Skeletal muscle cell (primary cell): ENCODE measurements at regions not wholly inside any gene's neighbourhood (a gene's known extent, or its start where the extent isn't known, plus 50 kb on each side); places are given as distances from the start of the nearest gene placed in this dataset.
"Not testable (repeated sequence)": the region's sequence is repeated elsewhere in the genome, so short reads cannot be mapped to it uniquely, and the experiment has no call there.

ENCODE experiments used
- DNase-seq: peaks from one replicate; pipeline ENCODE4 v3.0.0-alpha.2; 2010; ENCODE audit warnings: low read depth
- H3K4me3 ChIP-seq: 2 replicates; pipeline ENCODE4 v1.5.1; 2011; ENCODE audit warnings: low read depth, mild to moderate bottlenecking, control low read depth, low read length, moderate library complexity

DNA sequence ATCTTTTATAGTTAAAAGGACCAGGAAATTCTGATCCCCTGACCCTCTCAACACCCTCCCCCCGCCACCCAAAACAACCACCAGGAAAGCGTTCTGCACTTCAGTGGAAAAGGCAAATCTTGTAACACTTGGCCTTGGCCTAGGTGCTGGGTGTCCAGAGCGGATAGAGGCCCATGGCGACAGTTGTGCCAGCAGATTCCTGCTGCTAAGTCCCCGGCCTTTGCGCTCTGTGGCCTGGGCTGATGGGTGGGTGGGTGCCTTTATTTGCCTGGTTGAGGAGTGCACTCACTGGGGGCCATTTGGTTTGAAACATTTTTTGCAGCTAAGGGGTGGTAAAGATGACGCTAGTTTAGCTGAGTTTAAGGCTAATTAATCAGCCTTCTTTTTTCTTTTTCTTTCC lies 127.9 kb upstream of the ERRFI1 start:
- H3K4me3 ChIP-seq, result no peak overlapping the region
- no peak for DNase-seq

DNA sequence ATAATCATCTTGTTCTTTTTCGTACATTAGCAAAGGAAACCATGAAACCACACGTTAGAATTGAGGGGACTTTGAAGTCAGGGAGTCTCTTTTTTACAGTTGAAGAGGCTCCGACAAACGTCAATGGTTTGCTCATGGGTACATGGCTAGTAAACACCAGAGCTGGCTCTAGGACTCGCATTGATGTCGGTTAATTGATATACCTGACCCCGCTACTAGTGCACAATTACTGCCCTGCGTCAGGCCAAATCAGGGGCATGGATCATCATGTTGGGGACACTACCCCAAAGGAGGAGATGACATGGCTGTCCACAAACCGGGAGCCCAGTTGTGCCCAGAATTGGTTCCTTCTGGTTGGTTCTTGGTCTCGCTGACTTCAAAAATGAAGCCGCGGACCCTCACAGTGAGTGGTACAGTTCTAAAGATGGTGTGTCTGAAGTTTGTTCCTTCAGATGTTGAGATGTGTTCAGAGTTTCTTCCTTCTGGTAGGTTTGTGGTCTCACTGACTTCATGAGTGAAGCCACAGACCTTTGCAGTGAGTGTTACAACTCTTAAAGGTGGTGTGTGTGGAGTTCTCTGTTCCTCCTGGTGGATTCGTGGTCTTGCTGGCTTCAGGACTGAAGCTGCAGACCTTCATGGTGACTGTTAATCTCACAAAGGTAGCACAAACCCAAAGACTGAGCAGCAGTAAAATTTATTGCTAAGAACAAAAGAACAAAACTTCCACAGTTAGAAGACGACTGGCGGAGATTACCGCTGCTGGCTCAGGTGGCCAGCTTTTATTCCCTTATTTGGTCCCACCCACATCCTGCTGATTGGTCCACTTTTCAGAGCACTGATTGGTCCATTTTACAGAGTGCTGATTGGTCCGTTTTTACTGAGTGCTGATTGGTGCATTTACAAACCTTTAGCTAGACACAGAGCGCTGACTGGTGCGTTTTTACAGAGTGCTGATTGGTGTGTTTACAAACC lies 126.9 kb upstream of the ERRFI1 start:
- no peak overlapping the region for H3K4me3 ChIP-seq
- DNase-seq, result no peak

DNA sequence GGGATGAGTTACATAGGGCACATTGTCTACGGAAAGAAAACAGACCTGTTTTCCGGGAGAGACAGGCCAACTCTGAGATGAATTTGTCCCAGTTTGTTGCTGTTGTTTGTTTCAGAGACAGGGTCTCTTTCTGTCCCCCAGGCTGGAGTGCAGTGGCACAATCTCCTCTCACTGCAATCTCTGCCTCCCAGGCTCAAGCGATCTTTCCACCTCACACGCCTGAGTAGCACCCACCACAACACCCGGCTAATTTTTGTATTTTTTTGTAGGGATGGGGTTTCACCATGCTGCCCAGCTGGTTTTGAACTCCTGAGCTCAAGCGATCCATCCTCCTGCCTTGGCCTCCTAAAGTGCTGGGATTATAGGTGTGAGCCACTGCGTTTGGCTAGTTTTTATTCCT lies 125.5 kb upstream of the ERRFI1 start:
- H3K4me3 ChIP-seq, result no peak overlapping the region
- DNase-seq, result no peak

DNA sequence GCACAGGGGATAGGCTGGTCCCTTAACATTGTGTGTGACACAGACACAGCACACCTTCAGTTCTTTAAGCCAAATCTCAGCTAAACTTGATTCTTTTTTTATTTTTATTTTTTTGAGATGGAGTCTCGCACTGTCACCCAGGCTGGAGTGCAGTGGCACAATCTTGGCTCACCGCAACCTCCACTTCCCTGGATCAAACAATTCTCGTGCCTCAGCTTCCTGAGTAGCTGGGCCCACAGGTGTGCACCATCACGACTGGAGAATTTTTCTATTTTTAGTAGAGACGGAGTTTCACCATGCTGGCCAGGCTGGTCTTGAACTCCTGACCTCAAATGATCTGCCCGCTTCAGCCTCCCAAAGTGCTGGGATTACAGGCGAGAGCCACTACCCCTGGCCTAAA lies 123.6 kb upstream of the ERRFI1 start:
- H3K4me3 ChIP-seq, DNase-seq: not testable (repeated sequence)

DNA sequence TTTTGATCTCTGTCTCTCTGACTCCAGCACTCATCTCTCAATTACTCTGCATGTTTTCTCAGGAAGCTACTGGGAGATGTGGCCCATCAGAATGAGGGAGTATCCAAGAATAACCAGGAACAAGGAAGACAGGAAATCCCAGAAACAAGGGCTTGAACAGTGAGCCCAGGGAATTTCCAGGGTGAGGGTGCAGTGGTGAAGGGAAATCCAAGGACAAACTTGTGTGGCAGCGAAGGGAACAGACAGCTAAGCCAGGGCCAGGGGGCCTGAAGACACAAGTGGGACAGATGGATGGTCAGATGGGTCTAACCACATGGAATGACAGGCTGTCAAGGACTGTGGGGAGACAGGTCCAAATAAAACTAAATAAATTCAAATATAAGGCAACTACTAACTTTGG lies 121.8 kb upstream of the ERRFI1 start:
- no peak for DNase-seq
- H3K4me3 ChIP-seq, result no peak overlapping the region

DNA sequence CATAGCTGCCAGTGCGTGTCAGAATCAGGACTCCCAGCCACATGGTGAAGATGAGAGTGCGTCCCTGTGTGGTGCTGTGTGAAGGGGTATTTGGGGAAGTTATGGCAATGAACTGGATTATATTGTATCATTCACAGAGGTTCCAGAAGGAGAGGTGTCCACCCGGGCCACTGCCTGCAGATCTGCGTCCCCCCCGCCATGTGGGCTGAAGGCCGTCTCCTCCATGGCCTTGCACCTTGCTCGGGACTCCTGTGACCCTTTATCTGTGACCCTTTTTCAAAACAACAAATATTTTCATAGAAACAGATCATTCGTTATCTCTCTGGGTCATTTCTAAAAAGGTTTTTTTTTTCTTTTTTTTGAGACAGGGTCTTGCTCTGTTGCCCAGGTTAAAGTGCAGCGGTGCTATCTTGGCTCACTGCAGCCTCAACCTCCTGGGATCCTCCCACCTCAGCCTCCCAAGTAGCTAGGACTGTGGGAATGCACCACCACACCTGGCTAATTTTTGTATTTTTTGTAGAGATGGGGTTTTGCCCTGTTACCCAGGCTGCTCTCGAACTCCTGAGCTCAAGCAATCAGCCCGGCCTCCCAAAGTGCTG lies 120.2 kb upstream of the ERRFI1 start:
- no peak overlapping the region for H3K4me3 ChIP-seq
- no peak for DNase-seq

DNA sequence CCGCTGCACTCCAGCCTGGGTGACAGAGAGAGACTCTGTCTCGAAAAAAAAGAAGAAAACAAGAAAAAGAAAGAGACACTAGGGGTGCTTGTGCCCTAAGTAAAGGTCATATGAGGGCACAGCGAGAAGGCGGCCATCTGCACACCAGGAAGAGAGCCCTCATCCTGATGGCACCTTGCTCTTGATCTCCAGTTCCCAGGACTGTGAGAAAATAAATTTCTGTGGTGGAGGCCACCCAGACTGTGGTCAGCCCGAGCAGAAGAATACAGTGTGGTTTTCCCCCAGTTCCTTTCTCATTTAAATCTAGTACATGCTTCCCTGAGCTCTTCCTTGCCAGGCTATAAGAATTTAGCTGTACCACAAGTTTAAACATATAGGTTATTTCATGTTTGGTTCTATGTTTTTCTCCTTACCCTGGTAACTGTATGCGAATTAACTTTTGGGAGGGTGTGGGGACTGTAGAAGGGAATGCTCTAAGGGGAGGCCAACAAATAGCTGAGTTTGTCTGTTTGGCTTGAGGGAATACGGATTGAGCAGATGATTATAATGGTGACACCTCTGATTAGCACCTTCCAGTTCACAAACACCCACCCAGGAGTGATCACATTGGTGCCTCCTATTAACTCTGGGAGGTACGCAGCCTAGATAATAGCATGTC lies 119.6 kb upstream of the ERRFI1 start:
- H3K4me3 ChIP-seq, result no peak overlapping the region
- no peak for DNase-seq

DNA sequence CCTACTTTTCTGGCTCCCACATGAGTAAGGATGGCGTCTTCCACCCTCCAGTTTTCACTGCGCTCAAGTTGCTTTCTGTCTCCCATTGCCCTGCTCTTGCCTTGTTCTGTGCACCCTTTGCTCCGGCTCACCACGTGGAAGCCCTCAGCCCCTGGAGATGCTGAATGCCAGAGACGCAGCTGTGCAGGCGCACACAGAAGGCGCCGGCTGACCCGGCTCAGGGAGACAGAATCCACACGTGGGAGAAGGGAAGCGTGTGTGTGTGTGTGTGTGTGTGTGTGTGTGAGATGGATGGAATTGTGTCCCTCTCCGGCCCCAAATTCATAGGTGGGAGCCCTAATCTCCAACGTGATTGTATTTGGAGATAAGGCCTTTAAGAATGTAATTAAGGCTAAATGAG lies 118.2 kb upstream of the ERRFI1 start:
- no peak overlapping the region for H3K4me3 ChIP-seq
- no peak for DNase-seq

DNA sequence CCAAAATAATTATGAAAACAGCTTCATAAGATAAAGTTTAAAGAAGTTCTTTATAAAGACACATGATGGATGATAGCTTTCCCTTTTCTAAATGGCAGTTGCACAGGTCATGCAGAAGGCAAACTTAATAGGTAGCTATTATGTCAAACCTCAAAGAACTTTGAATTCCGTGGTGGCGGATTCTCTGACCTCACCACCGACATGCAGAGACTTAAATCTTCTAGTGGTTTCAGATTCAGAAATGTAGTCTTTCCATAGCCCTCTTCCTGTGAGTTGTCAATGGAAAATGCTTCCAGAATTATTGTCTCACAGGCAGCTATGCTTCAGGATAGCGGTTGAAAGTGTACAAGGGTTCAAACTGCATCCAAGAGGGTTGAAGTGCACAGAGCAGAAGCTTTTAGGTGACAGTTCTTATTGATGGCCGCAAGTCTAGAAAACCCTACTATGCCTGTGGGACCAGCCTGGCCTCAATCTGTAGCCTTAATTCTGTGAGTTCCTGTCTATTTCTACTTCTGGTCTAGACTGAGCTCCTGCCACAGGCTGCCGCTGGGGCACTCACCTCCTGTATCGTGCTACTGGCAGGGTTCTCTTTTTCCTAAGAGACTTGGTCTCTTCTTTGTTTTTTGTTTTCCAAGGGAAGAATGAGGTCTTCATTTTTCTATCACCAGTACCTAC lies 117.0 kb upstream of the ERRFI1 start:
- no peak for DNase-seq
- no peak overlapping the region for H3K4me3 ChIP-seq

DNA sequence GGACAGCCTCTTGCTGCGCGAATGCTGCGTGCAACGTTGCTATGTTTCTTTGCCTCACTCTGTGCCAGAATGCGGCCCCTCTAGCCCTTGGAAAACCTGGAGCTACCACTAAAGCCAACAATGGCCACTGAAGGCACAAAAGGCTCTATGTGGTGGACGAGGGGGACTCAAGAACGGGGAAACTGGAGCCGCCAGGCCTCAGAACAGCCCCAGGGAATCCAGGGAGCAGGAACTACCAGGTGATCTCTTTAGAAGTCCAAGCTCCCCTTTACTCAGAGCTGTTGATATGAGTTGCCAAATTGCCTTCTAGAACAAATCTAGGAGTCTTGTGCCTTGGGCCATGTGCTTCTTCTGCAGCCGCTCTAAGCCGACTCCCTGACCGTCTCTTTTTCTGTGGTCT lies 113.8 kb upstream of the ERRFI1 start:
- no peak for DNase-seq
- no peak overlapping the region for H3K4me3 ChIP-seq

DNA sequence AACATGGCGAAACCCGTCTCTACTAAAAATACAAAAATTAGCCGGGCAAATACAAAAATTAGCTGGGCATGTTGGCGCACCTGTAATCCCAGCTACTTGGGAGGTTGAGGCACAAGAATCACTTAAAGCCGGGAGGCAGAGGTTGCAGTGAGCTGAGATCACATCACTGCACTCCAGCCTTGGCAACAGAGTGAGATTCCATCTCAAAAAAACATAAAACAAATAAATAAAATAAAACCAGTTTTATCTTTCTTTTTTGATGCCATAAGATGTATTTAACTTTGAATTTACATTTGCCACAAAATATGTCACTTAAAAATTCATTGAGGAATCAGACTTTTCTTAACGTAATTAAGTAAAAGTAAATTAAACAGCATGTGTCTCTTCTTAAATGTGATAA lies 113.3 kb upstream of the ERRFI1 start:
- H3K4me3 ChIP-seq, result no peak overlapping the region
- no peak for DNase-seq

DNA sequence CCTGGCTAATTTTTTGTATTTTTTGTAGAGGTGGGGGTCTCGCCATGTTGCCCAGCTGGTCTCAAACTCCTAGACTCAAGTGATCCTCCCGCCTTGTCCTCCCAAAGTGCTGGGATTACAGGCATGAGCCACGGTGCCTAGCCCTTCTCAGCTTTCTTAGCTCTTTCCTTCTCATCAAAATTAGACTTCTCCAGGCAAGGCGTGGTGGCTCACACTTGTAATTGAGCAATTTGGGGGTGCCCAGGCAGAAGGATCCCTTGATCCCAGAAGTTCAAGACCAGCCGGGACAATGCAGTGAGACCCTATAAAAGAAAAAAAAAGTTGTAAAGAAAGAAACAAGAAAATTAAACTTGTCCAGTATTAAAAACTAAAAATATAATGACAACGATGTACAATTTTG lies 112.6 kb upstream of the ERRFI1 start:
- DNase-seq, result no peak
- H3K4me3 ChIP-seq, result no peak overlapping the region

DNA sequence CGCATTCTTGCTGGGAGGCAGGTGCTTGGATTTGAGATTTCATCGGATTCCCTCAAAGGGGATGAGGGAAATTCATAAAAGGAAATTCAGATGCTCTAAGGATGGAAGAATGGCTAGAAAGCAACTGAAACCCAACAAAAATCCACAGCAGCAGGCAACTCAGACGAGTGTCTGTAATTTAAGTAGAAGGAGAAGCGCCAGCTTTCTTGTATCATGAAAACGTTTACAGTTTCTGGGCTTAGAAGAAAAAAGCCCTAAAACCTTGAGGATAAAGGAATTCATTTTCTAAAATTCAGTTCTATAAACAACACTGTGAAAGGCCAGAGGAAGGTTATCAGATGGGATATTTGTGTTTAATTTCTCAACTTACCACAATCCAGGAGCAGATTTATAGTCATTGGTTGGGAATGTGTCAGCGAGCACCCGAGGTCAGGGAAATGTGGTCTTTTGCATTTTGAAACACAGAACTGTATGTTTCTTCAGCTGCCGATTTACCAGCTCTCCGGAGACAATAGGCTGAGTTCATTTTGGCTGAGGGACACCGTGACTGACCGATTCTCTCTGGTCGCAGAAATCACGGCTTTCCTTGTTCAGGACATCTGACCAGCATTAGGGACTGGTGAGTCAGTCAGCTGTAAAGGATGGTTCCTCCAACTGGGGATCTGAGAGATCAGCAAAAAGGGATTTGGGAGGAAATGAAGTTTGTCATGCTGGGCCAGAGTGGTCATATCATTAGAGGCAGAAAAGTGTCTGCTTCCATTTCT lies 111.6 kb upstream of the ERRFI1 start:
- H3K4me3 ChIP-seq, result no peak overlapping the region
- peak; percentile 84 for DNase-seq

DNA sequence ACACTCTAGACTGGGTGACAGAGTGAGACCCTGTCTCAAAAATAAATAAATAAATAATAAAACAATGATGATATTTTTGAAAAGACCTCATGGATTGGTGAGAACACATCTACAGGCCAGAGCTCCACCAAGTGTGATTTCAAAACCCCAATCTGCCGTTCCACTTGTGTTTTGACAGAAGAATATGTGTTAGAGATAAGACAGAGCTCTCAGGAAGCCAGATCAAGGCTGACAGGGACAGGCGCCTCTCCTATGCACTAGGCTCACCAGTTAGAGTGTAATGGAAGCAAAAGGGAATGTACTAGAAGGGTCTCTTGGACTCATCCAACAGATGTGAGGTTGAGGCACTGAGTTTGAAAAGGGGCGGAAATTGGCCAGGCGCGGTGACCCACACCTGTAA lies 110.7 kb upstream of the ERRFI1 start:
- no peak overlapping the region for H3K4me3 ChIP-seq
- DNase-seq, result no peak

DNA sequence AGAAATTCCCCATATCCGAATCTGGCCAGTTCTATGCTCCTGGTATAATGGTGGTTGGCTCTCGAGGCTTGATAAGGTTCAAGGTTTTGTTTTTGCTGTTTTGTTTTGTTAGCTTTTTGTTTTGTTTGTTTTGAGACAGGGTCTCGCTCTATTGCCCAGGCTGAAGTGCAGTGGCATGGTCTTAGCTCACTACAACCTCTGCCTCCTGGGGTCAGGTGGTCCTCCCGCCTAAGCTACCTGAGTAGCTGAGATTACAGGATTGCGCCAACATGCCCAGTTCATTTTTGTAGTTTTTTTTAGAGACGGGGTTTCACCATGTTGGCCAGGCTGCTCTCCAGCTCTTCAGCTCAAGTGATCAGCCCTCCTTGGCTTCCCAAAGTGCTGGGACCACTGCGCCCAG lies 109.1 kb upstream of the ERRFI1 start:
- no peak for DNase-seq
- no peak overlapping the region for H3K4me3 ChIP-seq

DNA sequence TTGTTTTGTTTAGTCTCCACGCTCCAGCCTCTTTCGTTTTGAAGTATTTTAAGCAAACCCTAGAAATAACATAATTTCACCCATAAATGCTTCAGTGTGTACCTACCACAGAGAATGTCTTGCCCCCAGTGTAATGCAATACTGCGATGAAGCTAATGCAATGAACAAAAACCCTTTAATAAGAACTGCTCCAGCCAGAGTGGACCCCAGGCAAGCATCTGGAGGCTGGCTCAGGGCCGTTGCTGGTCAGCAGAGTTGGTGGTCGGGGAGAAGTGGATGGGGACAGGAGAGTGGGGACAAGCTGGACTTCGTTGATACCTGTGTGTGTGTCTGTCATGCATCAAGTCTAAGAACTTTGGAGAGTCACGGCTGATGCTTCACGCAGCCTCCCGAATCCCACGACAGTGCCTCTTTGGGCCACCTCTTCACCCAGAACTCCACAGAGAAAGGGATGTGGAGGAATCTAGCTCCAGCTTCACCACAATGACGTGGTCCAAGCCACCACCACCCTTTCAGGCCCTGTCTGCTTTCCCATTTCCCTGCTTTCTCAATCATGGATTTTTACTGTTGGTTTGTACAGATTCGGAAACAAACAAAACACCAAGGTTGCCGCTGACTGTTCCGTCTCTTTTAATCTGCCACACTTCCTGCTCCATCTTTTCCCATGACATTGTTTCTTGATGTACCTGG lies 108.6 kb upstream of the ERRFI1 start:
- no peak for DNase-seq
- no peak overlapping the region for H3K4me3 ChIP-seq

DNA sequence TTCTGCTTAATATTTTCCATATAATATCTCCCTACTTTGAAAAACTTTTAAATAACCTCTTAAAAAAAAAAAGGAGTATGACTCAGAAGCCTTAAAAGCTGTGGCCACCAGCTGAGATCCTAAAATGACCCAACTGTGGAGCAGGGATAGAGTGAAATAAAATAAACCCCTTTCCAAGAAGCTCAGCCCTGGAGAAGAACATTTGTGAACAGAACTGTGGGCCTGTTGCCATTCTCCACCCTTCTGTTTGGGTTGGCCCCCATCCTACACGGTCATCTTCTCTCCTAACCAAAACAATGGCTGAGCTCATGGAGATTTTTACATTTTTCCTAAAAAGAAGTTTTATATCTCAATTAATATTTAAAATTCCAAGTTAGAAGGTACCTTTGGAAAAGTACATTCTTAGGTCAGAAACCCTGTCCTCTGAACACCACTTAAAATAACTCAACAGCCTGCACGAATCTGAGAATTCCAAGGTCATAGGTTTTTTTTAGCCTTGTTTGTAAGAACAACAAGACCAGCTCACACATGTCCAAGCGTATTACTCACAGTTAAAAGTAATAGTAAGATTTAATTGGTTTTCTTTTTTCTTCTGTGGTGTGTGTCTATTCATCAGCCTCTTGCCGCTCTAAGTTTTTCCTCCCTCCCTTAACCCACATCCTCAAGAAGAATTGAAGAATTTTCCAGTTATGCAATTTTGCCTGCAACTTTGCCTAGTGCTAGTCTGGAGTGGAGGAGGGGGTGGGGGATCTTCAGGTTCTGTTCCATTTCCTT lies 107.7 kb upstream of the ERRFI1 start:
- DNase-seq, result peak; percentile 94
- H3K4me3 ChIP-seq, result no peak overlapping the region

DNA sequence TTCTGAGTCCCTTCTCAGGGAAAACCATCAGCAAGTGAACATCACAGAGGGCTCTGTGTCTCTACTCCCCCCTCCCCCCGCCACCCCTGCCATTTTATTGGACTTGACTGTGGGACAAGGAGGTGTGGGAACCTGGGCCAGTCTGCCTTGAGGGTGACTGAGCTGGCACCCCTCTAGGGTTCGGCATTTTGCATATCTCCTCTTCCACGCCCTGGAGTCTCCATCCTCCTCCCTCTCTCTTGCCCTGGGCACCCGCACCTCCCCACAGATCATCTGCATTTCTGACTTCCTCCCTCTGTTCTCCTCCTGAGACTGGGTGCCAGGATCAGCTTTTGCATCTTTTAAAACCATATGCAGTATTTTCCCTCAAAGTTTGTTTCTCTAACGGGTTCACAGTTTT lies 107.1 kb upstream of the ERRFI1 start:
- H3K4me3 ChIP-seq, result no peak overlapping the region
- DNase-seq, result no peak
